ENCODE measurements at regions not wholly inside any gene's neighbourhood (a gene's known extent, or its start where the extent isn't known, plus 50 kb on each side); places are given as distances from the start of the nearest gene placed in this dataset.
A peak's percentile ranks its signal among the peaks of the same experiment; 100 is the strongest.

DNA sequence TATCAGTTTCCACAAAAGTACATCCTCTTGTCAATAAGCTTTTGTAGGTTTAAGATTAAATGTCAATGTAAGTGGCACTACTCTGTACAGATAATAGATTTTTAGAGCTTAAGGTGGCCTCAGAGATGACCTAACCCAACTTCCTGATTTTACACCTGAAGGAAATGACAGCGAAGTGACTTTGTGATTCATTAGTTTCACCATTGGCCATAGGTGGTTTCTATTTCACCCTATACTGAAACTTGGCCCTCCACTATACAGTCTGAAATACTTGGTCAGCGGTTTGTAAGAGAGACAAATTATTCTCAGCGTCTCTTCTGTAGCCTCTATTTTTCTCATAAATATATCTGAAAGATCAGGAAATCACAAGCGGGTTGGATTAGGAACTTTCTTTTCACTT lies 330.4 kb upstream of the FAM98A start:
- intact Hi-C loops (cut with micrococcal nuclease; ENCODE audit: unreplicated experiment) = loop anchor here (2.0 kb wide), 1 partner anchor 249 kb away; no protein-coding TSS in a partner anchor
- no peak overlapping the region for H3K4me3 ChIP-seq (ENCODE audit: low read depth, low read length, poor library complexity, severe bottlenecking)
- no TSS peak for BruUV-seq (replicated peaks)
- ChIA-PET POLR2A (ENCODE audit: low non-redundant PET) (no interaction called here), CTCF (no interaction called here)
- no peaks in the 10 kb centered on the region for H3K27me3 ChIP-seq (replicated peaks; ENCODE audit: insufficient read depth, low read depth, low read length, poor library complexity)
- H3K4me1 ChIP-seq (ENCODE audit: insufficient read depth, low read length, poor library complexity, severe bottlenecking) = peaks cover 33% of the 10 kb centered on the region
- H3K36me3 ChIP-seq (ENCODE audit: insufficient read depth, low read length, poor library complexity, severe bottlenecking) = no peaks in the 10 kb centered on the region
- TF ChIP-seq, protein P1, sequence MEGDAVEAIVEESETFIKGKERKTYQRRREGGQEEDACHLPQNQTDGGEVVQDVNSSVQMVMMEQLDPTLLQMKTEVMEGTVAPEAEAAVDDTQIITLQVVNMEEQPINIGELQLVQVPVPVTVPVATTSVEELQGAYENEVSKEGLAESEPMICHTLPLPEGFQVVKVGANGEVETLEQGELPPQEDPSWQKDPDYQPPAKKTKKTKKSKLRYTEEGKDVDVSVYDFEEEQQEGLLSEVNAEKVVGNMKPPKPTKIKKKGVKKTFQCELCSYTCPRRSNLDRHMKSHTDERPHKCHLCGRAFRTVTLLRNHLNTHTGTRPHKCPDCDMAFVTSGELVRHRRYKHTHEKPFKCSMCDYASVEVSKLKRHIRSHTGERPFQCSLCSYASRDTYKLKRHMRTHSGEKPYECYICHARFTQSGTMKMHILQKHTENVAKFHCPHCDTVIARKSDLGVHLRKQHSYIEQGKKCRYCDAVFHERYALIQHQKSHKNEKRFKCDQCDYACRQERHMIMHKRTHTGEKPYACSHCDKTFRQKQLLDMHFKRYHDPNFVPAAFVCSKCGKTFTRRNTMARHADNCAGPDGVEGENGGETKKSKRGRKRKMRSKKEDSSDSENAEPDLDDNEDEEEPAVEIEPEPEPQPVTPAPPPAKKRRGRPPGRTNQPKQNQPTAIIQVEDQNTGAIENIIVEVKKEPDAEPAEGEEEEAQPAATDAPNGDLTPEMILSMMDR (conservative IDR thresholded peaks at IDR 0.05; ENCODE audit: low read depth, low read length) = no peak
- TF ChIP-seq EZH2 (IDR thresholded peaks at IDR 0.05; ENCODE audit: borderline replicate concordance, low read depth, low read length, poor library complexity, severe bottlenecking) = no peak
- H3K9me3 ChIP-seq (ENCODE audit: low read depth, low read length, poor library complexity, severe bottlenecking) = no peaks in the 10 kb centered on the region
- no peak for DNase-seq (ENCODE audit: low spot score)
- H3K27ac ChIP-seq (ENCODE audit: low read depth, low read length, poor library complexity, severe bottlenecking) = peak overlapping the region; percentile 73

DNA sequence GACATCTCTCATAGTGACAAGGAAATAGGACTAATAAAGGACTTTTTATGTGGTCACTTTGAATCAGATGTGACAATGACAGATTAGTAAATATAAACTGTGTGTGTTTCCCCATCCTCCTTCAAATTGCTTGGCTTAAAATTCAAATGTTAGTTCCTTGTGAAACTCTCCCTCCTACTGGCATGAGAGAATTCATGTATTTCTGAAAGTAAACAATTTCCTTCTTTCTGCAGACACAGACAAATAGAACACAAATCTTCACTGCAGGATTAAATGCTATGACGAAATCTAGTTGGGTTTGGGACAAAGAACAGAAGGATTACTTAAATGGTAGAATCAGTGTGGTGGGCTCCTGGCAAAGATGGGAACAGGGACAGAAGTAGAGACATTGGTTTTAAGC lies 328.7 kb upstream of the FAM98A start:
- no peak for TF ChIP-seq EZH2 (IDR thresholded peaks at IDR 0.05; ENCODE audit: borderline replicate concordance, low read depth, low read length, poor library complexity, severe bottlenecking)
- TF ChIP-seq, protein P1 (conservative IDR thresholded peaks at IDR 0.05; ENCODE audit: low read depth, low read length) = no peak
- CTCF ChIA-PET = no interaction called here
- intact Hi-C loops (cut with micrococcal nuclease; ENCODE audit: unreplicated experiment) = loop anchor here (2.0 kb wide), 1 partner anchor 247 kb away; no protein-coding TSS in a partner anchor
- H3K4me1 ChIP-seq (ENCODE audit: insufficient read depth, low read length, poor library complexity, severe bottlenecking) = peaks cover 30% of the 10 kb centered on the region
- H3K27me3 ChIP-seq (replicated peaks; ENCODE audit: insufficient read depth, low read depth, low read length, poor library complexity) = no peaks in the 10 kb centered on the region
- H3K9me3 ChIP-seq (ENCODE audit: low read depth, low read length, poor library complexity, severe bottlenecking) = no peaks in the 10 kb centered on the region
- POLR2A ChIA-PET (ENCODE audit: low non-redundant PET) = no interaction called here
- no peaks in the 10 kb centered on the region for H3K36me3 ChIP-seq (ENCODE audit: insufficient read depth, low read length, poor library complexity, severe bottlenecking)
- peak overlapping the region; percentile 73 for H3K27ac ChIP-seq (ENCODE audit: low read depth, low read length, poor library complexity, severe bottlenecking)
- no TSS peak for BruUV-seq (replicated peaks)
- H3K4me3 ChIP-seq (ENCODE audit: low read depth, low read length, poor library complexity, severe bottlenecking) = no peak overlapping the region
- DNase-seq (ENCODE audit: low spot score) = peak; percentile 70

DNA sequence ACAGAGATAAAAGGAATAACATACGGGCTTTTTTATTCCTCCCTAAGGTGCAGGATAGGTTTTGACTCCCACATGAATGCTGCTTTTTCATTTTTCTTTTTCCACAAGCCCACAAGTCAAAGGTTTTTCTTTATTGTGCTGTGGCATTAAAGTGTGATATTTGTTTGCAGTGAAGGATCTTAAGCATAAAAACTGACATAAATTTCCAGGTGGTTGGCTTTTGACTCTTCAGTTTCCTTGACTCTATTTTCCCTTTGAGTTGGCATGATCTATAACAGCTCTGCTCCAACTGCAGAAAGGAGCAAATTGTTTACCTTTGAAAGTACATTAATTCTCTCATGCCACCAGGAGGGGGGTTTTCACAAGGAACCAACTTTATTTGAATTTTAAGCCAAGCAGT lies 326.2 kb upstream of the FAM98A start:
- ChIA-PET POLR2A (ENCODE audit: low non-redundant PET) (no interaction called here), CTCF (no interaction called here)
- no peak for DNase-seq (ENCODE audit: low spot score)
- TF ChIP-seq, protein P1 (conservative IDR thresholded peaks at IDR 0.05; ENCODE audit: low read depth, low read length) = no peak
- TF ChIP-seq EZH2 (IDR thresholded peaks at IDR 0.05; ENCODE audit: borderline replicate concordance, low read depth, low read length, poor library complexity, severe bottlenecking) = no peak
- no peaks in the 10 kb centered on the region for H3K9me3 ChIP-seq (ENCODE audit: low read depth, low read length, poor library complexity, severe bottlenecking)
- no peak overlapping the region for H3K27ac ChIP-seq (ENCODE audit: low read depth, low read length, poor library complexity, severe bottlenecking)
- no TSS peak for BruUV-seq (replicated peaks)
- no peak overlapping the region for H3K4me3 ChIP-seq (ENCODE audit: low read depth, low read length, poor library complexity, severe bottlenecking)
- intact Hi-C loops (cut with micrococcal nuclease; ENCODE audit: unreplicated experiment) = no loop called here
- H3K4me1 ChIP-seq (ENCODE audit: insufficient read depth, low read length, poor library complexity, severe bottlenecking) = peaks cover 18% of the 10 kb centered on the region
- H3K27me3 ChIP-seq (replicated peaks; ENCODE audit: insufficient read depth, low read depth, low read length, poor library complexity) = no peaks in the 10 kb centered on the region
- H3K36me3 ChIP-seq (ENCODE audit: insufficient read depth, low read length, poor library complexity, severe bottlenecking) = no peaks in the 10 kb centered on the region
